ENCODE measurements at regions not wholly inside any gene's neighbourhood (a gene's known extent, or its start where the extent isn't known, plus 50 kb on each side); places are given as distances from the start of the nearest gene placed in this dataset.

DNA sequence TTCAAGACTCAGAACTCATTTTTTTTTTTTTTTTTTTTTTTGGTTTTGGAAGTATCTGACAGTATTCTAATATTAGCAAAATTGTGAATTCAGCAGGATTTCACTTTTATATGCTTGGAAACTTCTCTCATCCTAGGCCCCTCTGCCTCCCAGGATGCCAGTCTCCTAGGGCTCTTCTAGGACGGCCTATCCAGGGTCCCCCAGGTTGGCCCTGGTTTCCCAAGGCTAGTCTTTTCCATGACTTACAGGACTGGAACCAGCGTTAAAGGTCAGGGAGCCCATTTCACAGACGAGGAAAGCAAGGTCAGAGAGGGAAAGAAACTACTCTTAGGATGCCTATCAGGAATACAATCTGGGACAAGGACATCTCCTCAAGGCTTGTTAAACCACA lies 412.5 kb downstream of the PTPRU start:
- TF ChIP-seq EZH2phosphoT487 (IDR thresholded peaks at IDR 0.05) (no peak), CTCF (IDR thresholded peaks at IDR 0.05) (no peak), EZH2 (IDR thresholded peaks at IDR 0.05) (no peak)

Data from neural progenitor cell (in vitro differentiated cells).